ENCODE measurements at regions not wholly inside any gene's neighbourhood (a gene's known extent, or its start where the extent isn't known, plus 50 kb on each side); places are given as distances from the start of the nearest gene placed in this dataset.
"Not testable (repeated sequence)": the region's sequence is repeated elsewhere in the genome, so short reads cannot be mapped to it uniquely, and the experiment has no call there.

- DNase-seq (ENCODE audit: low spot score) = no peak
These were observed 613.5 kb downstream of the C6orf118 start for GRCh38 chr6:164695896-164696295.

- DNase-seq (ENCODE audit: low spot score) = no peak
These were observed 615.0 kb downstream of the C6orf118 start for GRCh38 chr6:164694386-164694785.

- no peak for DNase-seq (ENCODE audit: low spot score)
These were observed 615.5 kb downstream of the C6orf118 start for GRCh38 chr6:164693944-164694343.

- no peak for DNase-seq (ENCODE audit: low spot score)
These were observed 616.5 kb downstream of the C6orf118 start for GRCh38 chr6:164692772-164693510.

GRCh38 chr6:164690702-164691500 is 618.5 kb downstream of the C6orf118 start:
- no peak for DNase-seq (ENCODE audit: low spot score)

- DNase-seq (ENCODE audit: low spot score) = no peak
These were observed 619.2 kb downstream of the C6orf118 start for GRCh38 chr6:164690241-164690640.

GRCh38 chr6:164665328-164665727 is 644.1 kb downstream of the C6orf118 start:
- DNase-seq (ENCODE audit: low spot score) = peak; percentile 1

- DNase-seq (ENCODE audit: low spot score) = no peak
These were observed 645.8 kb downstream of the C6orf118 start for GRCh38 chr6:164663634-164664033.

GRCh38 chr6:164661716-164662115 is 647.7 kb downstream of the C6orf118 start:
- no peak for DNase-seq (ENCODE audit: low spot score)

- DNase-seq (ENCODE audit: low spot score) = no peak
These were observed 648.6 kb downstream of the C6orf118 start for GRCh38 chr6:164660781-164661180.

- DNase-seq (ENCODE audit: low spot score) = no peak
These were observed 668.4 kb downstream of the C6orf118 start for GRCh38 chr6:164640956-164641355.

- no peak for DNase-seq (ENCODE audit: low spot score)
These were observed 681.0 kb downstream of the C6orf118 start for GRCh38 chr6:164628302-164628931.

- no peak for DNase-seq (ENCODE audit: low spot score)
These were observed 692.4 kb downstream of the C6orf118 start for GRCh38 chr6:164616917-164617524.

GRCh38 chr6:164612751-164613150 is 696.7 kb downstream of the C6orf118 start:
- no peak for DNase-seq (ENCODE audit: low spot score)

GRCh38 chr6:164610859-164611258 is 698.5 kb downstream of the C6orf118 start:
- not testable (repeated sequence) for DNase-seq (ENCODE audit: low spot score)

- DNase-seq (ENCODE audit: low spot score) = not testable (repeated sequence)
These were observed 707.0 kb downstream of the C6orf118 start for GRCh38 chr6:164602415-164602814.

- no peak for DNase-seq (ENCODE audit: low spot score)
These were observed 727.8 kb downstream of the C6orf118 start for GRCh38 chr6:164581563-164581962.

GRCh38 chr6:164579035-164579434 is 730.4 kb downstream of the C6orf118 start:
- no peak for DNase-seq (ENCODE audit: low spot score)

- DNase-seq (ENCODE audit: low spot score) = no peak
These were observed 730.8 kb downstream of the C6orf118 start for GRCh38 chr6:164578616-164579015.

GRCh38 chr6:164570801-164571200 is 738.6 kb downstream of the C6orf118 start:
- DNase-seq (ENCODE audit: low spot score) = no peak

- DNase-seq (ENCODE audit: low spot score) = no peak
These were observed 739.9 kb downstream of the C6orf118 start for GRCh38 chr6:164569509-164569908.

GRCh38 chr6:164563924-164564323 is 745.5 kb downstream of the C6orf118 start:
- DNase-seq (ENCODE audit: low spot score) = no peak
